HCT116 (cell line): ENCODE measurements at regions not wholly inside any gene's neighbourhood (a gene's known extent, or its start where the extent isn't known, plus 50 kb on each side); places are given as distances from the start of the nearest gene placed in this dataset.

Source experiments
- ATAC-seq: fragments of 200-7000 bp; cut with Tn5 transposase; 2 replicates; pipeline ENCODE4 v1.9.1; 2020; ENCODE audit warnings: mild to moderate bottlenecking, moderate library complexity
- BruUV-seq: library from RNA; stranded (reverse); fragments of 400-500 nt; replicated peaks from 2 replicates; lab custom pipeline; 2021; lab: Mats Ljungman, UMichigan
- CTCF ChIA-PET: fragments of 300-600 bp; sonication (Branson Sonifier 250); formaldehyde crosslinking; loops from one replicate; lab custom pipeline; 2021; ENCODE audit warnings: antibody characterized with exemption; lab: Charles Lee
- POLR2A ChIA-PET: fragments of 300-600, 350-600 bp; sonication (Branson Sonifier 250); formaldehyde crosslinking; loops from one replicate; lab custom pipeline; 2021; ENCODE audit warnings: antibody characterized with exemption; lab: Charles Lee
- RAD21 ChIA-PET, 2 experiments: fragments of 300-600 bp; sonication (Branson Sonifier 250); formaldehyde crosslinking; loops; one replicate each; lab custom pipeline; 2023; ENCODE audit warnings: low total read pairs in 2 of 2; ENCODE audit not compliant: uncharacterized antibody in 2 of 2, unreplicated experiment in 2 of 2, low non-redundant PET in 1 of 2; lab: Charles Lee
- DNase-seq: peaks from one replicate; pipeline ENCODE4 v3.0.0-alpha.2; 2010; ENCODE audit warnings: low read depth, low spot score
- H2AFZ ChIP-seq: fragments of 200-600 bp; shearing (Covaris generic), sonication (generic); 2 replicates; pipeline ENCODE4 v1.6.1; 2017; ENCODE audit warnings: low read depth, mixed run types, mixed read lengths, antibody characterized with exemption, low read length; ENCODE audit not compliant: poor library complexity, severe bottlenecking
- H3K27ac ChIP-seq: 2 replicates; pipeline ENCODE4 v1.5.1; 2012; ENCODE audit warnings: low read depth, low read length
- H3K27me3 ChIP-seq: fragments of 200-600 bp; sonication (generic); 2 replicates; pipeline ENCODE4 v1.6.1; 2016; ENCODE audit warnings: mixed run types, low read length, mixed read lengths; ENCODE audit not compliant: insufficient read depth
- H3K36me3 ChIP-seq, 2 experiments: fragments of 200-500 bp in 1 of 2; fragments of 200-600 bp in 1 of 2; sonication (Bioruptor generic) in 1 of 2; sonication (generic) in 1 of 2; 2 replicates each; pipeline versions ENCODE4 v1.5.1 to v1.6.1; 2014 to 2016; ENCODE audit warnings: low read length in 2 of 2, inconsistent platforms in 1 of 2, mixed read lengths in 1 of 2, mixed run types in 1 of 2; ENCODE audit not compliant: insufficient read depth in 2 of 2, control insufficient read depth in 1 of 2
- H3K4me1 ChIP-seq, 2 experiments: fragments of 200-600 bp in 1 of 2; sonication (generic) in 1 of 2; 2 replicates each; pipeline versions ENCODE4 v1.5.1 to v1.6.1; 2012 to 2017; ENCODE audit warnings: low read length in 2 of 2, inconsistent platforms in 1 of 2, mild to moderate bottlenecking in 1 of 2, mixed read lengths in 1 of 2, mixed run types in 1 of 2, moderate library complexity in 1 of 2; ENCODE audit not compliant: insufficient read depth in 2 of 2, control insufficient read depth in 1 of 2
- H3K4me2 ChIP-seq: fragments of 200-600 bp; sonication (generic); 2 replicates; pipeline ENCODE4 v1.6.1; 2017; ENCODE audit warnings: mixed run types, low read length, mixed read lengths
- H3K4me3 ChIP-seq, 2 experiments: fragments of 200-600 bp in 1 of 2; sonication (generic) in 1 of 2; replicated peaks in 1 of 2; 2 replicates each; pipeline ENCODE4 v1.5.1; 2011 to 2016; ENCODE audit warnings: low read length in 2 of 2, control low read depth in 1 of 2, low read depth in 1 of 2, mild to moderate bottlenecking in 1 of 2, mixed read lengths in 1 of 2, mixed run types in 1 of 2
- H3K79me2 ChIP-seq: fragments of 200-600 bp; sonication (generic); 2 replicates; pipeline ENCODE4 v1.6.1; 2017; ENCODE audit warnings: mild to moderate bottlenecking, mixed run types, low read length, moderate library complexity, mixed read lengths; ENCODE audit not compliant: insufficient read depth
- H3K9ac ChIP-seq: fragments of 200-600 bp; sonication (generic); 2 replicates; pipeline ENCODE4 v1.6.1; 2016; ENCODE audit warnings: low read length, mixed read lengths
- H3K9me2 ChIP-seq: fragments of 200-600 bp; sonication (generic), shearing (Covaris generic); 2 replicates; pipeline ENCODE4 v1.6.1; 2017; ENCODE audit warnings: mixed run types, mild to moderate bottlenecking, moderate library complexity; ENCODE audit not compliant: insufficient read depth
- H3K9me3 ChIP-seq, 2 experiments: fragments of 200-500 bp in 1 of 2; fragments of 200-600 bp in 1 of 2; sonication (Bioruptor generic) in 1 of 2; sonication (generic) in 1 of 2; 2 replicates each; pipeline ENCODE4 v1.6.1; 2014 to 2017; ENCODE audit warnings: low read length in 2 of 2, mixed read lengths in 2 of 2, inconsistent platforms in 1 of 2, low read depth in 1 of 2, mild to moderate bottlenecking in 1 of 2, mixed run types in 1 of 2, moderate library complexity in 1 of 2; ENCODE audit not compliant: control insufficient read depth in 1 of 2, insufficient read depth in 1 of 2
- H4K20me1 ChIP-seq: fragments of 200-600 bp; sonication (generic), shearing (Covaris generic); 2 replicates; pipeline ENCODE4 v1.6.1; 2017; ENCODE audit warnings: mixed run types, mild to moderate bottlenecking, moderate library complexity; ENCODE audit not compliant: insufficient read depth
- ATF3 ChIP-seq: IDR thresholded peaks from 2 replicates; pipeline ENCODE4 v1.6.1; 2012
- EGR1 ChIP-seq: IDR thresholded peaks from 2 replicates; pipeline ENCODE4 v1.6.1; 2012; ENCODE audit warnings: low read depth
- EZH2 ChIP-seq: fragments of 200-600 bp; sonication (generic); IDR thresholded peaks from 2 replicates; pipeline ENCODE4 v1.6.1; 2017; ENCODE audit warnings: antibody characterized with exemption, mixed run types
- MAX ChIP-seq: IDR thresholded peaks from 2 replicates; pipeline ENCODE4 v1.6.1; 2012
- POLR2A ChIP-seq: IDR thresholded peaks from 2 replicates; pipeline ENCODE4 v1.7.0; 2011; ENCODE audit warnings: borderline replicate concordance; ENCODE audit not compliant: insufficient read depth, insufficient read length; ENCODE audit errors: extremely low read depth
- POLR2AphosphoS5 ChIP-seq: IDR thresholded peaks from 2 replicates; pipeline ENCODE4 v1.6.1; 2011; ENCODE audit warnings: mild to moderate bottlenecking, low read depth, low read length, moderate library complexity
- RAD21 ChIP-seq: IDR thresholded peaks from 2 replicates; pipeline ENCODE4 v1.6.1; 2012; ENCODE audit warnings: low read depth, mild to moderate bottlenecking
- SIN3A ChIP-seq: IDR thresholded peaks from 2 replicates; pipeline ENCODE4 v1.6.1; 2012; ENCODE audit warnings: low read depth
- ZNF274 ChIP-seq: fragments of 200-500 bp; sonication (Bioruptor generic); IDR thresholded peaks from 2 replicates; pipeline ENCODE4 v1.6.1; 2014; ENCODE audit warnings: mild to moderate bottlenecking, low read depth, low read length, inconsistent platforms
- intact Hi-C: fragments of 100-400 bp; cut with micrococcal nuclease; formaldehyde crosslinking; loops from 2 replicates; pipeline ENCODE4 v1.10.0; 2022

- Histone ChIP-seq H2AFZ (no peak overlapping the region), H4K20me1 (no peaks in the 10 kb centered on the region), H3K4me3 (no peak overlapping the region), H3K79me2 (no peaks in the 10 kb centered on the region), H3K9me3 (no peaks in the 10 kb centered on the region), H3K4me2 (no peak overlapping the region), H3K9me2 (no peaks in the 10 kb centered on the region), H3K9ac (no peak overlapping the region), H3K36me3 (no peaks in the 10 kb centered on the region), H3K27ac (no peak overlapping the region), H3K4me1 (no peaks in the 10 kb centered on the region), H3K27me3 (peaks cover 8% of the 10 kb centered on the region; the same call in 1 of the 2 replicates)
- ChIA-PET CTCF (no interaction called here), RAD21 (no interaction called here), POLR2A (no interaction called here)
- intact Hi-C loops: no loop called here
- DNase-seq (no peak), ATAC-seq (no peak)
- TF ChIP-seq POLR2A (no peak), MAX (no peak), ATF3 (no peak), RAD21 (no peak), EZH2 (no peak), EGR1 (no peak), SIN3A (no peak), ZNF274 (no peak)
- no TSS peak for BruUV-seq
Observed at GRCh38 chr15:69664572-69665571, 212.3 kb downstream of the RPLP1 start.

- ChIA-PET CTCF (no interaction called here), RAD21 (no interaction called here), POLR2A (no interaction called here)
- Histone ChIP-seq H3K4me3 (no peak overlapping the region), H3K27me3 (peaks cover 8% of the 10 kb centered on the region; the same call in 1 of the 2 replicates), H3K4me2 (no peak overlapping the region), H3K79me2 (no peaks in the 10 kb centered on the region), H4K20me1 (no peaks in the 10 kb centered on the region), H3K9me3 (no peaks in the 10 kb centered on the region), H3K9me2 (no peaks in the 10 kb centered on the region), H3K36me3 (no peaks in the 10 kb centered on the region), H3K9ac (no peak overlapping the region), H3K27ac (no peak overlapping the region), H2AFZ (no peak overlapping the region), H3K4me1 (no peaks in the 10 kb centered on the region)
- TF ChIP-seq POLR2AphosphoS5: no peak
- ATAC-seq (no peak), DNase-seq (no peak)
- intact Hi-C loops: no loop called here
- BruUV-seq: no TSS peak
Observed at GRCh38 chr15:69665641-69666111, 213.1 kb downstream of the RPLP1 start.
